SK-MEL-5 (cell line): ENCODE measurements at regions not wholly inside any gene's neighbourhood (a gene's known extent, or its start where the extent isn't known, plus 50 kb on each side); places are given as distances from the start of the nearest gene placed in this dataset.

Source experiments
- DNase-seq: peaks from one replicate; pipeline ENCODE4 v3.0.0-alpha.2; 2016; ENCODE audit warnings: low read depth, low spot score
- in situ Hi-C: cut with HindIII; loops from 2 replicates; pipeline ENCODE4 v1.10.0; 2016; ENCODE audit warnings: low sequenced_read_pairs, high pct_unique_total_duplicates, low pct_unique_long_range_greater_than_20kb

GRCh38 chr2:215697496-215697895 is 261.6 kb upstream of the FN1 start:
- DNase-seq = no peak
- in situ Hi-C loops = no loop called here

GRCh38 chr2:215697003-215697402 is 261.1 kb upstream of the FN1 start:
- DNase-seq = no peak
- in situ Hi-C loops = no loop called here

- in situ Hi-C loops = no loop called here
- DNase-seq = no peak
Observed at GRCh38 chr2:215695861-215696260, 260.0 kb upstream of the FN1 start.

- no peak for DNase-seq
- in situ Hi-C loops = no loop called here
Observed at GRCh38 chr2:215693999-215694580, 258.2 kb upstream of the FN1 start.

- in situ Hi-C loops = no loop called here
- DNase-seq = no peak
Observed at GRCh38 chr2:215693193-215693998, 257.5 kb upstream of the FN1 start.

GRCh38 chr2:215692387-215693079 is 256.7 kb upstream of the FN1 start:
- no peak for DNase-seq
- in situ Hi-C loops = no loop called here

GRCh38 chr2:215691346-215691745 is 255.5 kb upstream of the FN1 start:
- DNase-seq = no peak
- in situ Hi-C loops = no loop called here

- in situ Hi-C loops = no loop called here
- DNase-seq = no peak
Observed at GRCh38 chr2:215687149-215688031, 251.5 kb upstream of the FN1 start.

GRCh38 chr2:215685238-215685990 is 249.5 kb upstream of the FN1 start:
- in situ Hi-C loops = no loop called here
- no peak for DNase-seq

GRCh38 chr2:215684448-215685237 is 248.8 kb upstream of the FN1 start:
- in situ Hi-C loops = no loop called here
- DNase-seq = no peak

- in situ Hi-C loops = no loop called here
Observed at GRCh38 chr2:215683295-215683694, 247.4 kb upstream of the FN1 start.

GRCh38 chr2:215681799-215682596 is 246.1 kb upstream of the FN1 start:
- in situ Hi-C loops = no loop called here
- no peak for DNase-seq

More at GRCh38 chr2:215683295-215683694, 247.4 kb upstream of the FN1 start:
- DNase-seq = no peak

- DNase-seq = peak; percentile 96
- in situ Hi-C loops = no loop called here
Observed at GRCh38 chr2:215680605-215681598, 245.0 kb upstream of the FN1 start.

- no peak for DNase-seq
Observed at GRCh38 chr2:215678094-215678493, 242.2 kb upstream of the FN1 start.

GRCh38 chr2:215677481-215677880 is 241.6 kb upstream of the FN1 start:
- in situ Hi-C loops = no loop called here
- DNase-seq = no peak

More at GRCh38 chr2:215678094-215678493, 242.2 kb upstream of the FN1 start:
- in situ Hi-C loops = no loop called here
